Globus pallidus (tissue), 1 donor: ENCODE measurements at regions not wholly inside any gene's neighbourhood (a gene's known extent, or its start where the extent isn't known, plus 50 kb on each side); places are given as distances from the start of the nearest gene placed in this dataset.

Experiments used
- DNase-seq: peaks from one replicate; pipeline ENCODE4 v3.0.0-alpha.2; 2015; ENCODE audit warnings: low spot score

DNA sequence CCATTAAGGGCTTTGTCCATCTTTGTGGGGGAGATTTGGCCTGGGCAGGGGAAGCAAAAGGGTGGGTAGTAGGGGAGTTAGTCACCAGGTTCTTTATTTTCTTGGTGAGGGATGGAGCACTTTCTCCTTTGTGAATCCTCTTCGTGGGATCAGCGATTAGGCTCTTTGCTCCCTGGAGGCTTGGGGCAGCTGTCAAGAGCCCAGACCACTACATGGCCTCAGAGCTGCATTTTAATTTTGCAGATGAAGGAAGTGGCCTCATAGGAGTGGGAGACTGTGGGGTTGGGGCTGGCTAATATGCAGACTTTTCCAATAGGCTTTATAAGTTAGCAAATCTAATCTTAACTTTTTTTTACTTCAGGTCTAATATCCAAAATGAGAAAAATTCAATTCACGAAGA is 168.1 kb upstream of the DEFB112 start:
- no peak for DNase-seq

DNA sequence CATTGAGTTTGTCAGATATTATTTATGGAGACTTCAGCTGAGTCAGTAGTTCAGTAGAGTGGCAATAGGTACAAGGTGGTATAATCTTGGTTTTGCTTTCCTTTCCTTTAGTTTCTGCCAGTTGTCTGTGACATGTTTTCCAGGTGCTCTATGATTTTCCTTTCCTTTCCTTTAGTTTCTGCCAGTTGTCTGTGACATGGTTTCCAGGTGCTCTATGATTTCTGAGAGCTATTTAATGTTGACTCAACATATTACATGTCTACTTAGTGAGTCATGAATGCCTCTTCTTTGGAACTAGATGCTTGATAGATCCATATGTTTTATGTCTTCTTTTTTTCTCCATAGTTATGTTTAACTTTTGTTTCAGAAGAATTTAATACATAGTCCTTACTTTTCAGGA is 186.4 kb upstream of the DEFB112 start:
- DNase-seq = no peak

DNA sequence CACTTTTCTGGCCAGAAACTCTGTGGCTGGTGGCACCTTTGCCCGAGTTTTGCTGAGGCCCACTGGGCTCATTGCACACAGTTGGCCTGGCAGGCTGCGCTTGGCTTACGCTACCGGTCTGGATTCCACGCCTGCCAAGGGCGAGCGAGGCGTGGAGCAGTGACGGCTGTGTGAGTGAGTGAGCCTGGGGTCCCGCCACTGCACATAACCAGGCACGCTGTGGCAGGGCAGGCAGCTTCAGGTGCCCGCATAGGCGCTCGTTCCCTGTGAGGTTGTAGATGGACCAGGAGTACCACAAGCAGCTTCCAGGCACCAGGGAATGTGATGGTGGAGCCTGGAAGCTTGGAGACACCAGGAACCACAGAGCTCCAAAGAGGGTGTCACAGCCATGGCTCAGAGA is 190.1 kb upstream of the DEFB112 start:
- no peak for DNase-seq

DNA sequence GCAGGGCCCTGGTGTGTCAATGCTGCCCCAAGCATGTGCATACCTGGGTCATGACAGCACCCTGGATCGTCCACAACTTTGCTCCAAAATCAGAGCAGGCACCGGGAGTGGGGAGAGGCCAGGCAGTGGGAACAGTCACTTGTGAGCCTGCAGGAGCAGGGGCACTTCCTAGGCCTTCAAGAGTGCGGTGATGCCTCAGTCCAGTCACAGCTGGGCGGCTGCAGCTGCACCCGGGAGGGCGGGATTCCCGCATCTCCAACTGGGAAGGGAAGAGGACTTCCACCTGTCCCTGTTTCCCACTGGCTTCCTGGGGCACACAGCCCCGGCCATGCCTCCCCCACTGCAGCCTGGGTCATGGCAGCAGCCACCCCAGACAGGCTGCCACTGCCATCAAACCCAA is 191.3 kb upstream of the DEFB112 start:
- no peak for DNase-seq

DNA sequence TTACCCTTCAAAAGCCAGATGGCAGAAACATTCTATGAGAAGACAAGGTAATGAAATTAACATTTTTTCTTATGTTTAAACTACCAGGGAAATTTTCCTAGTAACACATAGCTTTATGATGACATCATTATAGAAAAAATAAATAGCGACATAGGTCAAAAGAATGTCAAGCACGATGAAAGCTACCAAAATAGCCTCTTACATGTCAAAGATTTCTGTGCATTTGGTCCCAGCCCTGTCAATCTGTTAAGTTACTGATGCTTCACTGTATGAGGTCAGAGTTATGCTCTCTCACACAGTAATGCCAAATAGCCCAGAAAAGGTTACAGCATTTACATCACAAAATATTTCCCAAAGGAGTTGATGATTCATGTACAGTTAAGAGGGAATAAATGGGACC is 199.8 kb upstream of the DEFB112 start:
- no peak for DNase-seq

DNA sequence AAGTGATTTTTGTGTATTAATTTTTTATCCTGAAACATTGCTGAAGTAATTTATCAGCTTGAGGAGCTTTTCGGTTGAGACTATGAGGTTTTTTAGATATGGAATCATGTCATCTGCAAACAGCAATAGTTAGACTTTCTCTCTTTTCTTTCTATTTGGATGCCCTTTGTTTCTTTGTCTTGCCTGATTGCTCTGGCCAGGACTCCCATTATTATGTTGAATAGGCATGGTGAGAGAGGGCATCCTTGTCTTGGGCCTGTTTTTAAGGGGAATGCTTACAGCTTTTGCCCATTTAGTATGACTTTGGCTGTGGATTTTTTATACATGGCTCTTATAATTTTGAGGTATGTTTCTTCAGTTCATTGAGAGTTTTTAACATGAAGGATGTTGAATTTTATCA is 207.6 kb upstream of the DEFB112 start:
- DNase-seq = no peak

DNA sequence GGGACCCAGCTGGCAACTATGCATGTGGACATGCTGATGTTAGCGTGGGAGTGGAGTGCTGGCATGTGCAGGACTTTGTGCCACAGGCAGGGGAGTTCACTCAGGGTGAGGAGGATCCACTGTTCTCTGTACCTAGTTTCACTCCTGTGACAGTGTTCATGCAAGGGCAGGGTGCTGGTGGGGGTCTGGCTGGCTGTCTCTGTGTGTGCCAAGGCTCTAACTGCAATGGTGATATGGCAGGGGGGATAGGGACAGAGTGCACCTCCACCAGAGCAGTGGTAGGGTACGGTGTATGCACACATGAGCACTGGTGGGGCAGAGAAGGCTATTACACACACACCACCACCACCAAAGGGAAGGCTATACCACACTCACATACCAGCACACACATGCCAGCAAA is 210.2 kb upstream of the DEFB112 start:
- DNase-seq = no peak

DNA sequence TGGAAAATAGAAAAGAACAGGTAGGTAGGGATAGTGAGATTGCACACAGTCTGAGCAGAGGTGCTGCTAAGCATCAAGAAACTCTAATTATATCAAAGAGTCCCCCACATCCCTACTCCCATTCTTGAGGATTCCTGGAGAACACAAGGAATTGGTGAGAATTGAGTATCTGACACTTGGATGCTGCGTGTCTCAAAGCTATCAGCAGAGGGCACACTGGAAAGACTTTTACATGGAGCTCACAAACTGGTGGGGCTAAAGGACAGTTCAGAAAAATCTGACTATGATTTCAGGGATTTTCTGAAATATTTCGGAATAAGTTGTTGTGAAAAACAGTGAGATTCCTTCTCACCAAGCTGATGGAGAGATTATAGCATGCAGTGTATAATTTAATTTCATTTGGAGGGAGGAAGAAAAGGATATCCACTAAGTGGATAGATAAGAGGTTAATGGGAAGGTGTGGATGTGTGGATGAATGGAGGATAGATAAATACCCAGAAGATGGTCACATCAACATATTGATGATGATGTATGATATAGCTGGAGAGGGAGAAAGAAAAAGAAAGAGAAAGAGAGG is 215.4 kb upstream of the DEFB112 start:
- DNase-seq = no peak

DNA sequence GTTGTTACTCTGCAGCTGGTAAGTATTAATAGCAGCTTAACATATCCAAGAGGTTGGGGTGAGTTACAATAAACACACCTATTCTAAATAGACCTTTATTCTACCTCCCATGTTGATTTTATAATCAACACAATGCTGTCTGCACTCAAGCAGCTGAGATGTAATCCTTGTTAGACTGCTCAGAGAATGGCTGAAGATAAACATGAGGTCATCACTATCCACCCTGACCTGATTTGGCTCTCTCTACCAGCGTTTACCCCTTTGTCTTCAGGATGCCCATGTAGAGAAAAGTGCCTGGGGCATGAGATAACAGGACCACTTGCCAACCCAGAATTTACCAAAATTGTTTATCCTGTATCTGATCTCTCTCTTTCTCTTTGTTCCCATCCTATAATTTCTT is 220.7 kb upstream of the DEFB112 start:
- DNase-seq = no peak

DNA sequence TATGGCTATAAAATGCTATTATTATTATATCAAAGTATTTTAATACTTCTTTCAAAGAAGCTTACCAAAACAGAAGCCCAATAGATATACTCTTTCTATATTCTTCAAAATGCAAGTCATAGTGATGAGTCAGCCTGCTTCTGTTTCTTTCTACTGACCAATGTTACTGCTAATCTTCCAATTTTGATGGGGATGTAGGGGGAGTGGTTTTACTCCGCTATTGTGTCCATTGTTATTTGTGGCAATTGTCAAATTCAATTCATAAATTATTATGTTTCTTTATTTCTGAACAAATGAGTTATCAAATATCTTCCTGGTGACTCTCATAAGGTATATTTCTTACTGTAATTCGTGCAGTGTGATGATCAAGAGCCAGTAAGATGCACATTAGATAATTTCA is 221.5 kb upstream of the DEFB112 start:
- DNase-seq = no peak

DNA sequence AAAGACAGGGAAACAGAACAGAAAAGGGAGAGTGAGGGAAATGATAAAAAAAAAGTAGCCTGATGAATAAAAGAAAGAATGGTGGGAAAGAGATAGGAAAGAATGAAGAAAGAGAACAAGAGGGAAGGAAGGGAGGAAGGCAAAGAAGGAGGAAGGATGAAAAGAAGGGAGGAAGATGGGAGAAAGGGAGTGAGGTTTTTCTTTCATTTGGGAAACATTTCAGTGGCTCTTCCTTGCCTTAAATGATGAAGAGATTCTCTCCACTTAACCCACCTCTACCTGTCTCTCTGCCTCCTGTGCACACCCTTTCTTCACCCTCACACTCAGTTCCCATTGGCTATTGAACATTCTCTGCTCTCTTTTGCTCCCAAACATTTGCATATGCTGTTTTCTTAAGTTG is 222.1 kb upstream of the DEFB112 start:
- no peak for DNase-seq

DNA sequence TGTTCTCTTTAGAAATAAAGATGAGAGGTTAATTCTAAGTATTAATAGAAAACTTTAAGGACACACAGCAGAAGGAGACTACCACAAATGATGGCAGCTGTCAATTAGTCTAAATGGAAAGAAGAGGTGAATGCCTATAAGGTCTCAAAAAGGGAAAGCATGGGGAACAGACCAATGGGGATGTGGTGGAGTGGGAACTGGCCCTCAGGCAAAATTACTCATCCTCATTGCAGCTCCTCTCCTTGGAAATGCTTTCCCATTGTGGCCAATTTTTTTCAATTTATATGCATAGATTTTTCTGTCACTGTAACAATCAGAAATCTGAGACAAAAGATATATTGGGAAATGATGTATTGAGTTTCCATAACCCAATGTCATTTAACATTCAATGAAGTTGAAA is 222.9 kb upstream of the DEFB112 start:
- DNase-seq = no peak

DNA sequence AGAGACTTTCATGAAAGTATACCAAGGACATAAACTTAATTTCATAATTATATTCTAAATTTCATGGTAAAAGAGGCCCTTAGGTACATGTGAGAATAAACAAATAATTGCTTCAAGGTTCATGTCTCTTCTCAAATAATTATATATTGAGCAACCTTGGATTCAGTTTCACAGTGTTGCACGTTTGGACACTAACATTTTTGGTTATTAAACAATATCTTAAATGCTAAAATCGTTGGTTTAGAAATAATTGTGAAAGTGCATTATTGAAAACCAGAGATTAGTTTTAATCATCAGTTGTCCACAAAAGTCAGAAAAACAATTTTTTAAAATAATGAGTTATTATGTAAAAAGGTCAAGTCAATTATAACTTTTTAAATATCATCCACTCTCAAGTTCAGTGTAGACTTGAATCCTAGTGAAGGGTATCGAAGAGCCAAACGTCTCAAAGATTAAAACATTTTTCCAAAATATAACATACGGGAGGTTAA is 227.1 kb upstream of the DEFB112 start:
- DNase-seq = no peak

DNA sequence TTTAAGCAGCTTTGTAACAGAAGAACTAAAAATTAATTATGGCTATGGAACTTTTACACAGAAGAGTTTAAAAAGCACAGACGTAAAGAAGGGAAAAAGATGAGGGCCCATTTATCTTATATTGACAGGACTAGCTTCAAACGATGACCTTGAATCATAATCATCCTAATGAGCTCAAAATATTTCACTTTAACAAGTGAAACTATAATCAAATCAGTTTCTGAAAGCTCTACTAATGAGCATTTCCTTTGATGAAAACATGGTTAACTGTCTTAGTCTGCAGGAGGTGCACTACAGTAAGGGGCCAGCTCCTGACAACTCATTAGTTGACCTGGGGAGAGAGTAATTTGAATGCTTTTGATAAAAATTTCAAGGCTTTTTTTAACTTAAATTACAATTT is 228.0 kb upstream of the DEFB112 start:
- DNase-seq = no peak

DNA sequence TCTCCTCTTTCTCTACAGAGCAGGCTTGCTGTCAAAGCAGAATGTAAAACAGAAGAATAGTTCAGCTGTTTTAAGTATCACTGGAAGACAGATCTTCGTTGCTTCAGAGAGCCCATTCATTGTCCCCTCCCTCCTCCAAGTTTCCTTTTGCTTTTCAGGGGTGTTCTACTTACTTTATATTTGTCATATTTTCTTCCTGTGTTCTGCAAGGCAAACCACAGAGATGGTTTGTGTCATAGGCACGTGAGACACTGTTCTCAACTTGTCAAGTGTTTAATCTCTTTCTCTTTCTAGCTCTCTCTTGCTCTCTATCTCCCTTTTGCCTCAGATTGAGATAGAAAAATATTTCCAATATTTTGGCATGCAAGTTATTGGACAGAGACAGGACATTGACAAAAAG is 228.9 kb upstream of the DEFB112 start:
- no peak for DNase-seq

DNA sequence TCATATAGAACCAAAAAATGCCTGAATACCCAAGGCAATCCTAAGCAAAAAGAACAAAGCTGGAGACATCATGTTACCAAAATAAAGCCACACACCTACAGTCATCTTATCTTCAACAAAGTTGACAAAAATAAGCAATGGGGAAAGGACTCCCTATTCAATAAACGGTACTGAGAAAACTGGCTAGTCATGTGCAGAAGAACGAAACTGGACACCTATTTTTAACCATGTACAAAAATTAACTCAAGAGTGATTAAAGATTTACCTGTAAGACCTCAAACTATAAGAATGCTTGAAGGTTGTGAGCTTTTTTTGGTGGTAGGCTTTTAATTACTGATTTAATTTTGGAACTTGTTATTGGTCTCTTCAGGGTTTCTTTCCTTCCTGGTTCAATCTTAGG is 236.0 kb upstream of the DEFB112 start:
- DNase-seq = no peak

DNA sequence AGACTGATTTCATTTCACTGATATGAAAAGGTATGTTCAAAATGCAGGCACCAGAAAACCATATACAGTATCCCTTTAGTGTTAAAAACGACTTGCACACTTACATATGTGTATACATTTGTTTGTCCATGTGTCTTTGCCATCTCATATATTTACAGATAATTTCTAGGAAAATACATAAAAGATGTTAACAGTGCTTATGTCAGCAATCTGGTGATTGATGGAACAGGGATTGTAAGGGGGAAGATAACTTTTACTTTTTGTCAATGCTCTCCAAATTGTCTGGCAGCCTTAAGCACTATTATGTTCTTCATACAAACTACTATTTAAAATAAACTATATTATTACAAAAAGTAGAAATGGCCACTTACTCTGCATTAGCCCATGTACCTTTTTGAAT is 238.5 kb upstream of the DEFB112 start:
- no peak for DNase-seq

DNA sequence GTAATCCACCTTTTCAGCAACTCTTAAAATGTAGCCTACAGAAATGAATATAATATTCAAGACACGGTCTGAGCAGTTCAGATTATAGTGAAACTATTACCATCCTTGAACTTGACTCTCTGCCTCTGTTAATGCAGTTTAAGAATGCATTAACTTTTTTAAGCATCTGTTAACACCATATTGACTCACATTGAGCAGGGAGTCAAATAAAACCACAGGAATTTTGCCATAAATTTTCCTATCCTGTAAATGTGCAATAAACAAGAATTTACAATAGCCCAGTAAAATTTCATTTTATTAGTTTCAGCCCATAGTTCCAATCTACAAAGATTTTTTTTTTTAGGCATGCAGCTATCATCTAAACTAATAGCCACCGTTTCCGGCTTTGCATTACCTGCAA is 239.2 kb upstream of the DEFB112 start:
- DNase-seq = no peak

DNA sequence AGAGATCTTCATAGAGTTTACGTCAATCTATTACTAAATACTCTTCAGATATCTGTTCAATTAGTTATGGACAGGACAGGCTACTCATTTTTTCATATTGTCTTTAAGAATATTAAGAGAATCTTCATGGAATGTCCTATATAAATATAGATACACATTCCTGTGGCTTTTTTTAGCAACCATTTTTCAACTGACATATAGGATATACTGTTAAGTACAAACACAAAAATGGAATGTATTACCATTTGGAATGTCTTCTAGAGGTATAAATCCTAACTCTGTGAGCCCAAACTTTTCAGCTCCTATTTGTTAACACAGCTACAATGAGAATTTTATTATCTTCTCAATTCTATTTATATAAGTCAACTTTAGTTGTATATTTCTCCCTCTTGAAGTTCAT is 239.6 kb upstream of the DEFB112 start:
- no peak for DNase-seq

DNA sequence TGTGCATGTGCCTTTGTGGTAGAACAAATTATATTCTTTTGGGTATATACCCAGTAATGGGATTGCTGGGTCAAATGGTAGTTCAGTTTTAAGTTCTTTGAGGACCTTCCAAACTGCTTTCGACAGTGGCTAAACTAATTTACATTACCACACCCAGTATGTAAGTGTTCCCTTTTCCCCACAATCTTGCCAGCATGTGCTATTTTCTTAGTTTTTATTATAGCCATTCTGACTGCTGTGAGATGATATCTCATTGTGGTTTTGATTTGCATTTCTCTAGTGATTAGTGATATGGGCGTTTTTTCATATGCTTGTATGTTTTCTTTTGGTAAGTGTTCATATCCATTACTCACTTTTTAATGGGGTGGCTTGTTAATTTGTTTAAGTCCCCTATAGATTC is 251.6 kb upstream of the DEFB112 start:
- no peak for DNase-seq

DNA sequence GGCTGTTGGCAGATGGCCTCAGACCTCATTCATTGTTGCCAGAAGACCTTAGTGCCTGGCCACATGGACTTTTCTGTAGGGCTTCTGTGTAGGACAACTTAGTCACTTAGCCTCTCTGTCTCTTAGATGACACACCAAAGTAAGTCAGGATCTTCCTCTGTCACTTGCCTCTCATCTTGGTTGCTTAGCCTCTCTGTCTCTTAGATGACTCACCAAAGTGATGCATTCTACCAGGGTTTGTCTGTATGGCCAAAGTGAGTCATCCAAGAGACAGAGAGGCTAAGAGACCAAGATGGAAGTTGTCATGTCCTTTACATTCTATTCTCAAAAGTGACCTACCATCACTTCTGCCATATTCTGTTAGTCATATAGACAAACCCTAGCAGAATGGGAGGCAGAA is 255.9 kb upstream of the DEFB112 start:
- DNase-seq = no peak

DNA sequence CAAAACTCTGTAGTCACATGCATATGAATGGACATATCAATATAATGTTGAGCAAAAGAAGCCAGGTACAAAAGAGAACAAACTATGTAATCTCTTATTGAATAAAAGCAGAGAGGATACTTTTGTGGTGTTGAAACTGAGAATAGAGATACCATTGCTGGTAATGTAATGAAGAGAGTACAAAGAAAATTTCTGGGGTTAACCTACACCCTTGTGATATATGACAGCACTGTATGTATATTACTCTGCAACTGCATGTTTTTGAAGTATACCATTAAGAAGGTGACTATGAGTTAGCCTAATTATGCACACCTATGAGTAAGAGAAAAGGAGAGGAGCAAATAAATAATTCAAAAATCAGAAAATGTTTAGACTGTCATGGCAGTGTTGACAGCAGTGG is 268.8 kb upstream of the DEFB112 start:
- no peak for DNase-seq

DNA sequence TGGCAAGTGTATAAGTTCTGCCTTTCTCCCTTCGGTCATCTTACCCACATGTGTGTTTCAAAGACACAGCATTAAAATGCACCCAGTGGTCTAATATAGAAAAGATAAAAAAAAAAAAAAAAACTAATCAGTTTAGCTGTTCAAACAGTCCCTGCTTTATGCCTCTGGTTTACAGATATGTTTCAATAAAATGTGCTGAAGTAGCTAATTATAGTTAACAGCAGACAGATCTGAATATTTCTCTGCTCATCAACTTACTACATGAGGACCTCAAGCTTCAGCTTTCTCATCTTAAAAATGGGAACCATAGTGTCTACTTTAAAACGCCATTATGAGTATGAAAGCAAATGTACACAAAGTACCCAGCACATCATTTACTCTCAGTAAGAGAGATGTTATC is 280.6 kb upstream of the DEFB112 start:
- no peak for DNase-seq

DNA sequence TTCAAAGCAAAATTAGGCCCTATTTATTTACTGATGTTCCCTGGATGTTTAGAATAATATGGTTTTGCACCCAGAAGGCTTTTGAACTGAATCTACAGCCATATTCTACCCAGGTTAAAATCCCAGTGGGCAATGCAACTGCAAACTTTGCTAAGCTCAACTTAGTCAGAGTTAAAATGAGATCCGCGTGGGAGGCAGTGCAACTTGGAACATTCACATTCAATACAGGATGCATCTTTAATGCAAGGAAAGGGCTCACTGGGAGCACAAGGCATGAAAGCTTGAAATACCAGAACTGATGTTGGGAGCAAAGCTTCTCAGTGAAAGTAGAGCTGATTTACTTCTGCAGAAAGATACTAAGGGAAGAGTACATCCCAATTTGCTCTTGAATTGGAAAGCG is 281.2 kb upstream of the DEFB112 start:
- DNase-seq = no peak

DNA sequence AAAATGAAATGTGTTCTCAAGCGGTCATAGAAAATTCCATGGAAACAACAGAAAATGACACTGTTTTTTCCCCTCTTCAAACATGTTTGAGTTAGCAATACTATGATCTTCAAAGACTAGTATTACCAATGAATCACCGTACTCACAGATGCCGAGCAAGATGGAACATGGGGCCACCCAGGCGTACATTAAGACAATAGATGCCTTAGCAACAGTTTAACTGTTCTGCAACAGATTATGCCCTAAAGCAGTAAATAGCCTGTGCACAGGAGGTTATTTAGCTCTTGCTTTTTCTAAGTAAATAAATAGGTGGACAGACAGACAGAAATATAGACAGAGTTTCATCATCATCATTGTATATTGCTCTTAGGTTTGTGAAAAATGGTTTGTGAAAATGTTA is 284.0 kb upstream of the DEFB112 start:
- no peak for DNase-seq
